ENCODE measurements at regions not wholly inside any gene's neighbourhood (a gene's known extent, or its start where the extent isn't known, plus 50 kb on each side); places are given as distances from the start of the nearest gene placed in this dataset.
A peak's percentile ranks its signal among the peaks of the same experiment; 100 is the strongest.

- TF ChIP-seq ZFX (IDR thresholded peaks at IDR 0.05; ENCODE audit: borderline replicate concordance) (no peak), CTCF (IDR thresholded peaks at IDR 0.05) (no peak)
- no peak overlapping the region for H3K27ac ChIP-seq
These were observed 227.8 kb downstream of the STIM2 start for GRCh38 chr4:27088491-27088890.

GRCh38 chr4:27089186-27089585 lies 228.5 kb downstream of the STIM2 start:
- no peak overlapping the region for H3K27ac ChIP-seq
- no peak for TF ChIP-seq CTCF (IDR thresholded peaks at IDR 0.05)
- no peak for TF ChIP-seq ZFX (IDR thresholded peaks at IDR 0.05; ENCODE audit: borderline replicate concordance)

- no peak overlapping the region for H3K27ac ChIP-seq
- TF ChIP-seq CTCF (IDR thresholded peaks at IDR 0.05) (no peak), ZFX (IDR thresholded peaks at IDR 0.05; ENCODE audit: borderline replicate concordance) (no peak)
These were observed 229.8 kb downstream of the STIM2 start for GRCh38 chr4:27090406-27090805.

- no peak for TF ChIP-seq ZFX (IDR thresholded peaks at IDR 0.05; ENCODE audit: borderline replicate concordance)
- TF ChIP-seq CTCF (IDR thresholded peaks at IDR 0.05): no peak
- peak overlapping the region; percentile 63 for H3K27ac ChIP-seq
These were observed 233.6 kb downstream of the STIM2 start for GRCh38 chr4:27094224-27094623.

- TF ChIP-seq CTCF (IDR thresholded peaks at IDR 0.05) (no peak), ZFX (IDR thresholded peaks at IDR 0.05; ENCODE audit: borderline replicate concordance) (no peak)
- peak overlapping the region; percentile 63 for H3K27ac ChIP-seq
These were observed 234.1 kb downstream of the STIM2 start for GRCh38 chr4:27094783-27095182.

GRCh38 chr4:27096142-27096824 lies 235.6 kb downstream of the STIM2 start:
- H3K27ac ChIP-seq: no peak overlapping the region
- TF ChIP-seq CTCF (IDR thresholded peaks at IDR 0.05) (no peak), ZFX (IDR thresholded peaks at IDR 0.05; ENCODE audit: borderline replicate concordance) (no peak)

- TF ChIP-seq CTCF (IDR thresholded peaks at IDR 0.05) (no peak), ZFX (IDR thresholded peaks at IDR 0.05; ENCODE audit: borderline replicate concordance) (no peak)
- H3K27ac ChIP-seq: no peak overlapping the region
These were observed 237.4 kb downstream of the STIM2 start for GRCh38 chr4:27098034-27098433.
